GM23248 (cell line): ENCODE measurements at regions not wholly inside any gene's neighbourhood (a gene's known extent, or its start where the extent isn't known, plus 50 kb on each side); places are given as distances from the start of the nearest gene placed in this dataset.
"Not testable (repeated sequence)": the region's sequence is repeated elsewhere in the genome, so short reads cannot be mapped to it uniquely, and the experiment has no call there.

Experiments
- DNase-seq: peaks from one replicate; pipeline ENCODE4 v3.0.0-alpha.2; 2015
- H2AFZ ChIP-seq: fragments of 200-600 bp; sonication (generic); 2 replicates; pipeline ENCODE4 v1.6.1; 2016; ENCODE audit warnings: antibody characterized with exemption
- H3F3A ChIP-seq: fragments of 200-600 bp; sonication (generic); 2 replicates; pipeline ENCODE4 v1.6.1; 2016; ENCODE audit warnings: mild to moderate bottlenecking, antibody characterized with exemption, mixed run types; ENCODE audit not compliant: insufficient read depth
- H3K27ac ChIP-seq: fragments of 200-600 bp; sonication (generic); 2 replicates; pipeline ENCODE4 v1.5.1; 2016; ENCODE audit warnings: mild to moderate bottlenecking
- H3K27me3 ChIP-seq: fragments of 200-600 bp; sonication (generic); replicated peaks from 2 replicates; pipeline ENCODE4 v1.6.1; 2016; ENCODE audit warnings: mild to moderate bottlenecking; ENCODE audit not compliant: insufficient read depth
- H3K36me3 ChIP-seq: fragments of 200-600 bp; sonication (generic); 2 replicates; pipeline ENCODE4 v1.6.1; 2016; ENCODE audit warnings: low read depth, mild to moderate bottlenecking
- H3K4me1 ChIP-seq: fragments of 200-600 bp; sonication (generic); 2 replicates; pipeline ENCODE4 v1.6.1; 2016; ENCODE audit warnings: mild to moderate bottlenecking; ENCODE audit not compliant: insufficient read depth
- H3K4me2 ChIP-seq: fragments of 200-600 bp; sonication (generic); one replicate; pipeline ENCODE4 v1.6.1; 2016; ENCODE audit warnings: mild to moderate bottlenecking; ENCODE audit not compliant: unreplicated experiment
- H3K4me3 ChIP-seq: fragments of 200-600 bp; sonication (generic); 2 replicates; pipeline ENCODE4 v1.5.1; 2016; ENCODE audit warnings: mild to moderate bottlenecking
- H3K79me2 ChIP-seq: fragments of 200-600 bp; sonication (generic); 2 replicates; pipeline ENCODE4 v1.6.1; 2016; ENCODE audit warnings: mild to moderate bottlenecking; ENCODE audit not compliant: insufficient read depth
- H3K9ac ChIP-seq: fragments of 200-600 bp; sonication (generic); 2 replicates; pipeline ENCODE4 v1.6.1; 2016; ENCODE audit warnings: mild to moderate bottlenecking
- H3K9me2 ChIP-seq: fragments of 200-600 bp; sonication (generic); 2 replicates; pipeline ENCODE4 v1.6.1; 2016; ENCODE audit warnings: mixed run types, mild to moderate bottlenecking, moderate library complexity; ENCODE audit not compliant: insufficient read depth
- H3K9me3 ChIP-seq: fragments of 200-600 bp; sonication (generic); one replicate; pipeline ENCODE4 v1.6.1; 2017; ENCODE audit warnings: low read depth
- H4K20me1 ChIP-seq: fragments of 200-600 bp; sonication (generic); 2 replicates; pipeline ENCODE4 v1.6.0; 2016; ENCODE audit not compliant: insufficient read depth
- EZH2 ChIP-seq: fragments of 200-600 bp; sonication (generic); IDR thresholded peaks from 2 replicates; pipeline ENCODE4 v1.6.1; 2018; ENCODE audit warnings: antibody characterized with exemption, mild to moderate bottlenecking; ENCODE audit not compliant: insufficient read depth, poor library complexity, severe bottlenecking
- EZH2phosphoT487 ChIP-seq: fragments of 200-600 bp; sonication (generic); IDR thresholded peaks from 2 replicates; pipeline ENCODE4 v1.6.1; 2018; ENCODE audit warnings: antibody characterized with exemption, moderate library complexity, mild to moderate bottlenecking, low read depth; ENCODE audit not compliant: insufficient read depth
- WGBS, 2 experiments: methylation state at CpG; one replicate each; pipeline ENCODE4 v1.1.6; 2015 to 2017; ENCODE audit warnings: low lambda C conversion rate in 2 of 2, low coverage in 1 of 2; ENCODE audit errors: missing lambda C conversion rate in 2 of 2; 5-methylcytosine and 5-hydroxymethylcytosine counted together
- in situ Hi-C: fragments of 300-500 bp; cut with MboI; formaldehyde crosslinking; loops from 2 replicates; pipeline ENCODE4 v1.15.0; 2020

- H2AFZ ChIP-seq, H3K4me2 ChIP-seq, H3K9me3 ChIP-seq, H3K9ac ChIP-seq, H3K27ac ChIP-seq, H3K36me3 ChIP-seq, H3F3A ChIP-seq, H4K20me1 ChIP-seq, DNase-seq, H3K4me3 ChIP-seq, H3K4me1 ChIP-seq, H3K9me2 ChIP-seq, H3K27me3 ChIP-seq, H3K79me2 ChIP-seq, in situ Hi-C loops: not testable (repeated sequence)
- WGBS, 2 experiments: 44 to 50% methylated on average over 19 to 24 of the region's 24 CpGs
Observed at GRCh38 chr22:23459645-23460516, 120.2 kb downstream of the IGLL1 start.

- no peaks in the 10 kb centered on the region for H3K9me3 ChIP-seq
- no peaks in the 10 kb centered on the region for H3K4me1 ChIP-seq
- H3K4me2 ChIP-seq: no peak overlapping the region
- H3K79me2 ChIP-seq: no peaks in the 10 kb centered on the region
- no peak for DNase-seq
- H4K20me1 ChIP-seq: no peaks in the 10 kb centered on the region
- H3K4me3 ChIP-seq: no peak overlapping the region
- H2AFZ ChIP-seq: no peak overlapping the region
- H3K27ac ChIP-seq: no peak overlapping the region
- H3K9ac ChIP-seq: no peak overlapping the region
- in situ Hi-C loops: no loop called here
- H3K27me3 ChIP-seq: peaks cover 7% of the 10 kb centered on the region; the same call in 1 of the 2 replicates
- no peaks in the 10 kb centered on the region for H3F3A ChIP-seq
- no peaks in the 10 kb centered on the region for H3K36me3 ChIP-seq
- H3K9me2 ChIP-seq: no peaks in the 10 kb centered on the region
- TF ChIP-seq EZH2phosphoT487: no peak
- 73 to 78% methylated on average over 53 to 64 of the region's 64 CpGs for WGBS, 2 experiments
Observed at GRCh38 chr22:23458663-23459541, 121.2 kb downstream of the IGLL1 start.

- no peak overlapping the region for H3K4me3 ChIP-seq
- H3K9ac ChIP-seq: no peak overlapping the region
- H3K4me1 ChIP-seq: no peaks in the 10 kb centered on the region
- no peaks in the 10 kb centered on the region for H4K20me1 ChIP-seq
- no peak overlapping the region for H3K27ac ChIP-seq
- TF ChIP-seq EZH2: no peak
- no peak for TF ChIP-seq EZH2phosphoT487
- H3K27me3 ChIP-seq: peaks cover under 1% of the 10 kb centered on the region; the same call in 1 of the 2 replicates
- H3K9me3 ChIP-seq: no peaks in the 10 kb centered on the region
- no peaks in the 10 kb centered on the region for H3K36me3 ChIP-seq
- no peak overlapping the region for H3K4me2 ChIP-seq
- in situ Hi-C loops: no loop called here
- 61 to 65% methylated on average over 21 of the region's 21 CpGs for WGBS, 2 experiments
- no peaks in the 10 kb centered on the region for H3K79me2 ChIP-seq
- no peaks in the 10 kb centered on the region for H3F3A ChIP-seq
- no peaks in the 10 kb centered on the region for H3K9me2 ChIP-seq
- no peak overlapping the region for H2AFZ ChIP-seq
- DNase-seq: no peak
Observed at GRCh38 chr22:23457380-23457985, 122.6 kb downstream of the IGLL1 start.

- H3K4me1 ChIP-seq, H2AFZ ChIP-seq, H3K36me3 ChIP-seq, in situ Hi-C loops, H3K4me2 ChIP-seq, H3K79me2 ChIP-seq, H3K27me3 ChIP-seq, H3K4me3 ChIP-seq, H3K9ac ChIP-seq, H3K9me2 ChIP-seq, H3K27ac ChIP-seq, DNase-seq, H3F3A ChIP-seq, H3K9me3 ChIP-seq, H4K20me1 ChIP-seq: not testable (repeated sequence)
- WGBS, 2 experiments: 21 to 23% methylated on average over 24 to 25 of the region's 27 CpGs
Observed at GRCh38 chr22:23456666-23457379, 123.3 kb downstream of the IGLL1 start.

- H3K79me2 ChIP-seq, H3F3A ChIP-seq, H3K4me1 ChIP-seq, H3K9me3 ChIP-seq, H3K36me3 ChIP-seq, DNase-seq, H3K4me2 ChIP-seq, H3K9me2 ChIP-seq, H3K27ac ChIP-seq, H3K4me3 ChIP-seq, H4K20me1 ChIP-seq, H3K9ac ChIP-seq, H3K27me3 ChIP-seq, in situ Hi-C loops, H2AFZ ChIP-seq: not testable (repeated sequence)
- WGBS, 2 experiments: 48 to 50% methylated on average over 9 of the region's 9 CpGs
Observed at GRCh38 chr22:23454345-23454744, 125.7 kb downstream of the IGLL1 start.
